ENCODE measurements at regions not wholly inside any gene's neighbourhood (a gene's known extent, or its start where the extent isn't known, plus 50 kb on each side); places are given as distances from the start of the nearest gene placed in this dataset.

- no peak for ATAC-seq (ENCODE audit: low read depth)
- TF ChIP-seq CTCF (IDR thresholded peaks at IDR 0.05), result no peak
- Mint-ChIP-seq H3K9me3 (no peaks in the 10 kb centered on the region), H3K4me1 (no peaks in the 10 kb centered on the region), H3K36me3 (ENCODE audit: low read depth) (no peaks in the 10 kb centered on the region), H3K27me3 (peaks cover 2% of the 10 kb centered on the region), H3K4me3 (no peak overlapping the region), H3K27ac (no peak overlapping the region)
- no peak for DNase-seq
- ChIA-PET CTCF (no interaction called here), POLR2A (no interaction called here)
- intact Hi-C loops (cut with micrococcal nuclease), result no loop called here
Measured at GRCh38 chr19:30135093-30135757, 193.2 kb downstream of the URI1 start.

GRCh38 chr19:30135797-30136196, 193.8 kb downstream of the URI1 start:
- DNase-seq (no peak), ATAC-seq (ENCODE audit: low read depth) (no peak)
- Mint-ChIP-seq H3K9me3 (no peaks in the 10 kb centered on the region), H3K36me3 (ENCODE audit: low read depth) (no peaks in the 10 kb centered on the region), H3K4me3 (no peak overlapping the region), H3K4me1 (no peaks in the 10 kb centered on the region), H3K27me3 (peaks cover 2% of the 10 kb centered on the region), H3K27ac (no peak overlapping the region)
- TF ChIP-seq CTCF (IDR thresholded peaks at IDR 0.05), result no peak
- ChIA-PET POLR2A (no interaction called here), CTCF (no interaction called here)
- intact Hi-C loops (cut with micrococcal nuclease), result no loop called here

- ATAC-seq (ENCODE audit: low read depth) (no peak), DNase-seq (no peak)
- Mint-ChIP-seq H3K27ac (no peak overlapping the region), H3K4me1 (no peaks in the 10 kb centered on the region), H3K36me3 (ENCODE audit: low read depth) (no peaks in the 10 kb centered on the region), H3K27me3 (peaks cover 2% of the 10 kb centered on the region), H3K4me3 (no peak overlapping the region), H3K9me3 (no peaks in the 10 kb centered on the region)
- ChIA-PET CTCF (no interaction called here), POLR2A (no interaction called here)
- no peak for TF ChIP-seq CTCF (IDR thresholded peaks at IDR 0.05)
- intact Hi-C loops (cut with micrococcal nuclease), result no loop called here
Measured at GRCh38 chr19:30136611-30137195, 194.7 kb downstream of the URI1 start.

- ChIA-PET POLR2A (no interaction called here), CTCF (no interaction called here)
- no peak for TF ChIP-seq CTCF (IDR thresholded peaks at IDR 0.05)
- no peak overlapping the region for H3K27ac Mint-ChIP-seq
- no peaks in the 10 kb centered on the region for H3K4me1 Mint-ChIP-seq
- no peaks in the 10 kb centered on the region for H3K36me3 Mint-ChIP-seq (ENCODE audit: low read depth)
- no peaks in the 10 kb centered on the region for H3K9me3 Mint-ChIP-seq
- H3K27me3 Mint-ChIP-seq, result peaks cover 2% of the 10 kb centered on the region
- intact Hi-C loops (cut with micrococcal nuclease), result no loop called here
- no peak overlapping the region for H3K4me3 Mint-ChIP-seq
- DNase-seq, result no peak
- no peak for ATAC-seq (ENCODE audit: low read depth)
Measured at GRCh38 chr19:30137747-30138146, 195.7 kb downstream of the URI1 start.

- Mint-ChIP-seq H3K9me3 (no peaks in the 10 kb centered on the region), H3K27ac (no peak overlapping the region), H3K27me3 (peaks cover 3% of the 10 kb centered on the region), H3K4me1 (no peaks in the 10 kb centered on the region), H3K4me3 (no peak overlapping the region), H3K36me3 (ENCODE audit: low read depth) (no peaks in the 10 kb centered on the region)
- no peak for TF ChIP-seq CTCF (IDR thresholded peaks at IDR 0.05)
- POLR2A ChIA-PET, result no interaction called here
- CTCF ChIA-PET, result no interaction called here
- DNase-seq (no peak), ATAC-seq (ENCODE audit: low read depth) (no peak)
- intact Hi-C loops (cut with micrococcal nuclease), result no loop called here
Measured at GRCh38 chr19:30144242-30144758, 202.3 kb downstream of the URI1 start.
